ENCODE measurements at regions not wholly inside any gene's neighbourhood (a gene's known extent, or its start where the extent isn't known, plus 50 kb on each side); places are given as distances from the start of the nearest gene placed in this dataset.

- no peak for TF ChIP-seq CTCF (IDR thresholded peaks at IDR 0.05; ENCODE audit: poor library complexity)
- no peak for TF ChIP-seq EZH2 (IDR thresholded peaks at IDR 0.05; ENCODE audit: borderline replicate concordance)
- no peak for TF ChIP-seq EZH2phosphoT487 (IDR thresholded peaks at IDR 0.05; ENCODE audit: low read depth, severe bottlenecking, unreplicated experiment)
Measured at GRCh38 chr12:111185206-111185888, 183.5 kb downstream of the PHETA1 start.

Measured in hepatocyte (in vitro differentiated cells).